ENCODE measurements at regions not wholly inside any gene's neighbourhood (a gene's known extent, or its start where the extent isn't known, plus 50 kb on each side); places are given as distances from the start of the nearest gene placed in this dataset.

DNA sequence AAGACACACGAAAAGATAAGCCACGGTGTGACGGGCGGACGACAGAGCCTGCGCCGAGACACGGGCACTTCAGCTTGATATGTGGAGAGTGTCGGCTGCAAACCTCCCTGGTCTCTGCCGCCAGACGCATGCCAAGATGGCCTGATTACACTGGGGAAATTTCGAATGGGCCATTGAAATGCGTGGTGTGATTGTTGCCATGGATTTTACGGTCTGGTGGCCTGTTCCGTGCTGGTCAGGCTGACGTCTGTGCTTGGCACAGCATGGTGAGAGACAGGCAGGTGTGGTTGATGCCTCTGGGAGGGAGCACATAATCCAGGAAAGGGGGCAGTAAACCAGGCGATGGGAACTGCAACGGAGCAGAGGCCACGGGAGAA lies 105.6 kb upstream of the TMPRSS2 start:
- Histone ChIP-seq H2BK20ac (ENCODE audit: low read length) (0 out of 2 replicates have a peak overlapping the region, but pooled peaks have one; percentile 75), H4K91ac (replicated peaks; ENCODE audit: insufficient read length, low read length) (peak overlapping the region; percentile 70), H3K9ac (replicated peaks in 1 of 4; ENCODE audit: extremely low read depth in 1 of 4, low read depth in 3 of 4, low read length in 3 of 4) (no peak overlapping the region), H2BK12ac (ENCODE audit: low read depth, low read length) (peak overlapping the region; percentile 29; the same call in 1 of the 2 replicates), H3K36me3 (ENCODE audit: control insufficient read depth in 2 of 4, insufficient read depth in 4 of 4, low read length in 3 of 4) (no peaks in the 10 kb centered on the region), H2AK5ac (ENCODE audit: low read depth, low read length) (no peak overlapping the region), H2BK5ac (ENCODE audit: low read depth, low read length) (no peak overlapping the region), H2BK15ac (ENCODE audit: low read length) (no peak overlapping the region), H3K27ac (ENCODE audit: low read depth, low read length) (no peak overlapping the region), H4K20me1 (replicated peaks in 1 of 2; ENCODE audit: control insufficient read depth in 1 of 2, insufficient read depth in 2 of 2, low read length in 2 of 2) (no peaks in the 10 kb centered on the region), H3K79me1 (ENCODE audit: low read depth, low read length) (no peaks in the 10 kb centered on the region), H3K4me3 (ENCODE audit: extremely low read depth in 1 of 4, insufficient read depth in 2 of 4, low read depth in 3 of 4, low read length in 4 of 4) (no peak overlapping the region), H3K27me3 (replicated peaks in 1 of 4; ENCODE audit: control insufficient read depth in 3 of 4, extremely low read depth in 1 of 4, insufficient read depth in 3 of 4, low read length in 3 of 4) (peaks cover 0 to 2% (median under 1%) of the 10 kb centered on the region in 4 experiments; a peak in 1 of 7 replicates), H3K14ac (ENCODE audit: insufficient read length) (no peak overlapping the region), H3K4me1 (replicated peaks in 1 of 4; ENCODE audit: control insufficient read depth in 3 of 4, insufficient read depth in 4 of 4, low read length in 3 of 4) (peaks cover 0 to 13% (median 10%) of the 10 kb centered on the region in 4 experiments; a peak in 5 of 7 replicates), H3K23ac (ENCODE audit: insufficient read length) (no peak overlapping the region), H3K18ac (ENCODE audit: extremely low read depth, low read length) (no peak overlapping the region), H3K79me2 (ENCODE audit: control insufficient read depth in 1 of 2, insufficient read depth in 2 of 2, low read length in 2 of 2) (no peaks in the 10 kb centered on the region), H3K9me3 (ENCODE audit: insufficient read depth in 2 of 2, low read depth in 1 of 2, low read length in 1 of 2) (peaks cover 0 to 6% of the 10 kb centered on the region in 2 experiments; a peak in 2 of 4 replicates), H2BK120ac (replicated peaks; ENCODE audit: low read depth, low read length) (no peak overlapping the region), H4K8ac (ENCODE audit: extremely low read depth, insufficient read depth, low read length) (peak overlapping the region; percentile 36; the same call in 1 of the 2 replicates), H3K56ac (replicated peaks; ENCODE audit: insufficient read length, low read depth, low read length) (no peak overlapping the region), H3K4ac (replicated peaks; ENCODE audit: insufficient read length, low read depth, low read length) (no peak overlapping the region), H4K5ac (ENCODE audit: insufficient read length, low read depth, low read length) (no peak overlapping the region), H3K23me2 (ENCODE audit: low read depth, low read length) (no peaks in the 10 kb centered on the region), H3K4me2 (ENCODE audit: insufficient read depth in 1 of 2, low read depth in 2 of 2, low read length in 2 of 2) (no peak overlapping the region; a peak in 1 of 4 replicates), H2AFZ (ENCODE audit: low read length) (no peak overlapping the region)
- TF ChIP-seq POLR2A (IDR thresholded peaks at IDR 0.05; ENCODE audit: control extremely low read depth in 1 of 2, low read depth in 2 of 2, low read length in 2 of 2) = no peak
- no peak for TF ChIP-seq JUND (IDR thresholded peaks at IDR 0.05; ENCODE audit: low read length)
- WGBS, 2 experiments (ENCODE audit: extremely low coverage in 1 of 2, insufficient coverage in 1 of 2, insufficient read length in 1 of 2, insufficient replicate concordance in 2 of 2, low coverage in 1 of 2, low lambda C conversion rate in 2 of 2, missing lambda C conversion rate in 1 of 2) = 85% methylated on average over 19 of the region's 19 CpGs; no CpG with 5 or more reads in 1 of the 2 experiments
- no peak for DNase-seq (ENCODE audit: low read depth in 1 of 2, low spot score in 2 of 2)
- FAIRE-seq = no peak
- CTCF ChIA-PET (ENCODE audit: partially characterized antibody) = interaction anchor here (0.7 to 10.3 kb wide), 65 partner anchors 9 to 504 kb away, joined by 3 to 132 read pairs (median 7); no protein-coding TSS in a partner anchor
- POLR2A ChIA-PET (ENCODE audit: partially characterized antibody) = interaction anchor here (0.6 to 1.5 kb wide), 2 partner anchors 158 to 384 kb away, joined by 3 read pairs; no protein-coding TSS in a partner anchor

Data from H1 (cell line).